ENCODE measurements at regions not wholly inside any gene's neighbourhood (a gene's known extent, or its start where the extent isn't known, plus 50 kb on each side); places are given as distances from the start of the nearest gene placed in this dataset.

DNA sequence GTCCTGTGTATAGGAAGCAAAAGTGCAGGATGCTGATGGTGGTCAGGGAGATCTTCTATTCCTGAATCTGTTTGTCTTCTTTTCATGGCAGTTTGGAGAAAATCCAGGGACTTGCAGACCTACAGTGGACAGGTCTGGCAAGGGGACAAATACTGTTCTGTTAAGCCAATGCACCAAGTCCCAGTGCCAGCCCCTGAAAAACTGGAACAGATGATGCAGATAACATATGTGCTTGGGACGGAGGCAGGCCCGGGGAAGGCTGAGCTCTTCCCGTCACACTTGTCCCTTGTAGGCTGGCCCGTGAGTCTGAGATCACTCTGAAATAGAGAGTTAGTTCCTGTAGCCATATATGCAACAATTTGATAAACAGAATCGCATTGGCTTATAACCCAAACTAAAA is 265.7 kb downstream of the MTRR start:
- no peak overlapping the region for H3K4me3 Mint-ChIP-seq
- peaks cover 4% of the 10 kb centered on the region for H3K4me1 Mint-ChIP-seq
- DNase-seq (no peak), ATAC-seq (no peak)
- H3K27ac Mint-ChIP-seq, result no peak overlapping the region
- no peaks in the 10 kb centered on the region for H3K36me3 Mint-ChIP-seq (ENCODE audit: low read depth)
- no peaks in the 10 kb centered on the region for H3K27me3 Mint-ChIP-seq
- H3K9me3 ChIP-seq (ENCODE audit: control insufficient read depth, low read length, poor library complexity, severe bottlenecking), result no peaks in the 10 kb centered on the region

DNA sequence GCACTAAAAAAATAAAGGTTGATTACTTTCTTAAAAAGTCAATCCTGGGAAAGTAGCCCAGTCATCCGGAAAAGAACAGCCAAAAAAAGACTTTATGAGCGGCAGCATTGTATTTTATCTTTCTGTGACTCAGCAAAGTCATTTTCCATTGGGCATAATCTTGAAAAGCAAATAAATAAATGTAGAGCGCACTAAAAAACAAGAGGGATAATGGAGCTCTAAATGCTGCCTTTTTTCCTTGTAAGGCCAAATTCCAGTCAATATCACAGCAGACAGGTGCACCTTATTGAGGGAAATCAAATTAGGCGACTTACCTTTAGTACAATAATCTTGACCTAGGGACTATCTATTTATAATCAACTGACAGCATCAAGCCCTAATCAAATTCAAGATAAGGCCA is 266.8 kb downstream of the MTRR start:
- peaks cover 4% of the 10 kb centered on the region for H3K4me1 Mint-ChIP-seq
- no peak overlapping the region for H3K4me3 Mint-ChIP-seq

DNA sequence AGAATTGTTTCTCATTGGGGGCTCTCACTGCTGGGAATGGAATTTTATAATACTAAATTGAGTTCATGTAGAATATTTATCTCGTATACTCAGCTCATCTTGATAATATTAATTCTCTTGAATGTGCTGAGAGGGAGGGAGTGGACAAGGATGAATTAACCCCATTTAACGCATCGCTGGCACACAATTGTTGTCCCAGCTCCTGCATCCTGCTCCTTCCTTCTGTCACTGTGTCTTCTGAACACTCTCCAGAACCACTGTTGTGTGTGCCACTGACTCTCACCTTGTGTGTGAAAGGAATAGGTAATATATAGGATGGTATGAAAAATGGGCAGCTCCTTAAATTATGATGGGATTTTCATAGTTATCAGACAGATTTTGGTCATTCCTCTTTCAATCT is 267.3 kb downstream of the MTRR start:
- Mint-ChIP-seq H3K27ac (no peak overlapping the region), H3K4me3 (no peak overlapping the region), H3K4me1 (peaks cover 4% of the 10 kb centered on the region), H3K27me3 (no peaks in the 10 kb centered on the region), H3K36me3 (ENCODE audit: low read depth) (no peaks in the 10 kb centered on the region)
- no peaks in the 10 kb centered on the region for H3K9me3 ChIP-seq (ENCODE audit: control insufficient read depth, low read length, poor library complexity, severe bottlenecking)
- DNase-seq (no peak), ATAC-seq (no peak)

More for the DNA sequence above, 266.8 kb downstream of the MTRR start:
- Mint-ChIP-seq H3K27ac (no peak overlapping the region), H3K27me3 (no peaks in the 10 kb centered on the region), H3K36me3 (ENCODE audit: low read depth) (no peaks in the 10 kb centered on the region)
- no peaks in the 10 kb centered on the region for H3K9me3 ChIP-seq (ENCODE audit: control insufficient read depth, low read length, poor library complexity, severe bottlenecking)
- ATAC-seq (no peak), DNase-seq (no peak)

DNA sequence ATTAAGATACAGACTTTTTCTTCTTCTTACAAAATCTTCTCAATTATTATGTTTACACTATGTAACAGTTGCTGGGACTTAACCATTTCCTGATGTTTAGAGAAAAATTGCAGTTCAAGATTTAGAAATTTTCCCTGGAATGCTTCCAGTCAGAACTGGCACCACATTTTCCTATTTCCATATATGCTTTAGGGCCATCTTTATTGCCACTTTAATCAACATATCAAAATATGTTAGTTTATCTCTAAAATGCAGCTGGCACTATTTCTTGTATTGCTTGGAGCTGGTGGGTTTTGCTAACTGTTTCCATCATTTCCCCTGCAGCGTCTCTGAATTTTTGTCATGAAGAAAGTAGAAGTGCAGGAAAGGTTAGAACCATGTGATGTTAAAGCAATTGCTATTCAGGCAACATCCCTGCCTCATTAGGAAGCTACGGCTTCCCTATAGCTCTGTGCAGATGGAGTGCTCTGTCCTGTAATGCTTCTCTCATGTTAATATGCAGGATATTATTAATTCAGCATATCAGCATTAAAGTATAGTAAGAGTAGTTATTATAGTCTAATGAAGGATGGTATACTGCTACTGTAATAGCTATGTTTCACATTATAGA is 269.1 kb downstream of the MTRR start:
- Mint-ChIP-seq H3K27ac (no peak overlapping the region), H3K4me1 (peaks cover 4% of the 10 kb centered on the region), H3K27me3 (no peaks in the 10 kb centered on the region), H3K36me3 (ENCODE audit: low read depth) (no peaks in the 10 kb centered on the region), H3K4me3 (no peak overlapping the region)
- H3K9me3 ChIP-seq (ENCODE audit: control insufficient read depth, low read length, poor library complexity, severe bottlenecking), result no peaks in the 10 kb centered on the region
- ATAC-seq (no peak), DNase-seq (no peak)

DNA sequence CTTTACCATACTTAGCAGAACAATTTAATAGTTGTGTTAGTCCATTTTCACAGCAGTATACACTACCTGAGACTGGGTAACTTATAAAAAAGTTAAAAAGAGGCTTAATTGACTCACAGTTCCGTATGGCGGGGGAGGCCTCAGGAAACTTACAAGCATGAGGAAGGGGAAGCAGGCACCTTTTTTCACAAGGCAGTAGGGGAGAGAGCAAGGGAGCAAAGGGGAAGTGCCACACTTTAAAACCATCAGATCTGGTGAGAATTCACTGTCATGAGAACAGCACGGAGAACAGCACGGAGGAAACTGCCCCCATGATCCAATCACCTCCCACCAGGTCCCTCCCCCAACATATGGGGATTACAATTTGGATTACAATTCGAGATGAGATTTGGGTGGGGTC is 269.9 kb downstream of the MTRR start:
- no peak overlapping the region for H3K27ac Mint-ChIP-seq

DNA sequence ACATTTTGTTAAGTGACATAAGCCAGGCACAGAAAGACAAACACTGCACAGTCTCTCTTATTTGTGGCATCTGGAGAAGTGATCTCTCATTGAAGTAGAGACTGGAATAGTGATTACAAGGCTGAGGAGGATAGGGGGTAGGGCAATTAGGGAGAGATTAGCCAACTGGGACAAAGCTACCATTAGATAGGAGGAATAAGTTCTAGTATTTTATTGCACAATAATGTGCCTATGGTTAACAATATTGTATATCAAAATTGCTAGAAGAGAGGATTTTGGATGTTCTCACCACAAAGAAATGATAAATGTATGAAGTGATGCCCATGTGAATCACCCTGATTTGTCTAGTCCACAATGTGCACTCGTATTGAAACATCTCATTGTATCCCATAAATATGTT is 281.8 kb downstream of the MTRR start:
- H3K27me3 Mint-ChIP-seq, result no peaks in the 10 kb centered on the region
- no peak for DNase-seq
- H3K9me3 ChIP-seq (ENCODE audit: control insufficient read depth, low read length, poor library complexity, severe bottlenecking), result no peaks in the 10 kb centered on the region
- H3K27ac Mint-ChIP-seq, result no peak overlapping the region
- H3K4me3 Mint-ChIP-seq, result no peak overlapping the region
- no peak for ATAC-seq
- no peaks in the 10 kb centered on the region for H3K4me1 Mint-ChIP-seq
- H3K36me3 Mint-ChIP-seq (ENCODE audit: low read depth), result no peaks in the 10 kb centered on the region

More for the DNA sequence above, 269.9 kb downstream of the MTRR start:
- no peak for ATAC-seq
- H3K36me3 Mint-ChIP-seq (ENCODE audit: low read depth), result no peaks in the 10 kb centered on the region
- peaks cover 4% of the 10 kb centered on the region for H3K4me1 Mint-ChIP-seq
- H3K27me3 Mint-ChIP-seq, result no peaks in the 10 kb centered on the region
- H3K9me3 ChIP-seq (ENCODE audit: control insufficient read depth, low read length, poor library complexity, severe bottlenecking), result no peaks in the 10 kb centered on the region
- no peak for DNase-seq
- H3K4me3 Mint-ChIP-seq, result no peak overlapping the region

DNA sequence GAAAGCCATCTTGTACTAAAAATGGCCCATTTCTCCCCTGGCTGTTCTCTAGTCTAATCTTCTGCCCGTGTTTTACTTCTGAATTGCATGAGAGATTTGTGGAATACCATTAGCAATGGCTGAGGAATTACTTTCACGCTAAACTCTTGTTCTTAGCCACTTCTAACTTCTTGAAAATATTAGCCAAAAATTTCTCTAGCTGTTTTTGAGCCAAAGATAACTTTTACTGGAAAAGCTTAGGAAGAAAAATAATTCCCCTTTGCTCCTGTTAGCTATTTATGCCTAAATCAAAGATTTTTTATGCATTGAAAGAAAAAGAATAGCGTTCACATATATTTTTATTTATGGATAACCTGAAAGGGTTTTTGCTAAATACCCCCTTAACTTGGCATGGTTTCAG is 287.8 kb downstream of the MTRR start:
- Mint-ChIP-seq H3K4me3 (no peak overlapping the region), H3K27me3 (no peaks in the 10 kb centered on the region), H3K4me1 (no peaks in the 10 kb centered on the region), H3K27ac (no peak overlapping the region), H3K36me3 (ENCODE audit: low read depth) (no peaks in the 10 kb centered on the region)
- ATAC-seq (no peak), DNase-seq (no peak)
- H3K9me3 ChIP-seq (ENCODE audit: control insufficient read depth, low read length, poor library complexity, severe bottlenecking), result no peaks in the 10 kb centered on the region

DNA sequence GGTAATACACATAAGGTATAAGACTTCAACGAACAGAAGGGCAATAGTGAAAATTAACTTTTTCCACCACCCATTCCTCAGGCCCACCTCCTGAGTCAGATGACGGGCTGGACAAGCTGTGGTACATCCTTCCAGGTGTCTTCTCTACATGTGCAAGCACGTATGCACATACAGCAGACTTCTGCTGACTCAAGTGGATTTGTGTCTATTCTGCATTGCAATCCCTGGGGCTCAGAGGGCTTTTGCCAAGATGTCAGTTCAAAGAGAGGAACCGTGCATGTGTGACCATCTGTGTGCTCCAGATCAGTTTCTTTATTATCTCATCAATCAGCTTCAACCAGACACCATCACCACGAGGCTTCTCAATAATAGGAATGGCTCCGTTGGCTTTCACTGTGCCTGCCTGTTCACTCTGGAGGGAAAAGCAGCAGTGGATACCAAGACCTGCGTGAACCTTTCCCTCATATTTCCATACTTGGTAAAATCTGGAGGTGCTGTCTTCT is 288.4 kb downstream of the MTRR start:
- no peak for ATAC-seq
- Mint-ChIP-seq H3K36me3 (ENCODE audit: low read depth) (no peaks in the 10 kb centered on the region), H3K4me1 (no peaks in the 10 kb centered on the region), H3K27ac (no peak overlapping the region), H3K27me3 (no peaks in the 10 kb centered on the region), H3K4me3 (no peak overlapping the region)
- DNase-seq, result no peak
- no peaks in the 10 kb centered on the region for H3K9me3 ChIP-seq (ENCODE audit: control insufficient read depth, low read length, poor library complexity, severe bottlenecking)

DNA sequence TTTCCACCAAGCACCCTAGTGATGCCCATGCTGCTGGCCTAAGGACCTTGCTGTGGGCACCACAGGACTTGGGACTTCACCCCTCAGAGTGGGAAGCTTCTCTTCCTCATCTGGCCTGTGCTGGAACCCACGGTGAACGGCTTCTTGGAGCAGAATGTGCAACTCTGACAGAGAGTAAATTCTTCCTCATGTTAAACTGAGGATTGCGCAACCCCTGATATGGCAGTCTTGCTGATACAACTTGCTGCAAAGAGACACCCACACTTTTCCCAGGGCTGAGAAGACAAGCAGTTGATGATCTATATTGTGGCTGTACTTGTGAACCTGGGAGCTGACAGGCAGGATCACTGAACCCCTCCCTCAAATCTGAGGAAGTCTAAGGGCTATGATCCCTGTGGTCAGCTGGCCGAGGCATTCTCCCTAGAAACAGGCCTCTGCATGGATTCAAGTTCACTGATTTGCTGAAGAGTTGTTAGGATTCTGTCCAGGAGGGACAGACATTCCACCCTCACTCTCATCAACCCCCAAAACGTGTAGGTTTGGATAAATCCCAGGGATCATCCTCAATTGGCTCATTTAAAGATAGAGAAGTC is 307.2 kb downstream of the MTRR start:
- DNase-seq, result no peak
- H3K36me3 Mint-ChIP-seq (ENCODE audit: low read depth), result no peaks in the 10 kb centered on the region
- no peaks in the 10 kb centered on the region for H3K27me3 Mint-ChIP-seq
- no peak for ATAC-seq
- no peaks in the 10 kb centered on the region for H3K9me3 ChIP-seq (ENCODE audit: control insufficient read depth, low read length, poor library complexity, severe bottlenecking)
- no peaks in the 10 kb centered on the region for H3K4me1 Mint-ChIP-seq
- H3K27ac Mint-ChIP-seq, result no peak overlapping the region
- H3K4me3 Mint-ChIP-seq, result no peak overlapping the region

DNA sequence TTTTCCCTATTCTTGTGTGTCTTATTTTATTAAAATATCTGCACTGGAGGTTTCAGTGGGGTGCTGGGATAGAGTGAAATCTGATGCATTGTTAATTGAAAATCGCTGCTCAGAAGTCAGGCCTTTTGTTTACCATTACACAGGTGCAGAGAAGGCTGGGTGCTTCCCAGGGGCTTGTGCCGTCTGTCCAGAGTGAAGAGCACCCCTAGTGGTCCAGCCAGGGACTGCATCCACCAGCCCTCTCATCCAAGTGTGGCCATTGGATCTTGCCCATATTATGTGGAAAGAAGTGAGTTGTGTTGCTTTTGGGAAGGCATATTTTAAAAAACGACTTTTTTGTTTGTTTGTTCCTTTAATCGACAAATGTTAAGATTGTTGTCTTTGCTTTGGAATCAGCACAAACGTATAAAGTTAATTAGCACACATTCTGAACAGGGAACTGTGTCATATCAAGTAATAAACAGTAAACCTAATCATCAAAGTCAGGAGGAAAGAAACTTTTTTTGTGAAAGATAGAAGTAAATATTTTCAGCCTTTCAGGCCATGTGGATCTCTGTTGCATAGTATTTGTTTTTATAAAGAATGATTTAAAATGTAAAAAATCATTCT is 315.6 kb downstream of the MTRR start:
- no peaks in the 10 kb centered on the region for H3K9me3 ChIP-seq (ENCODE audit: control insufficient read depth, low read length, poor library complexity, severe bottlenecking)
- ATAC-seq (peak; percentile 48), DNase-seq (peak in 1 of 3 donors; percentile 16)
- H3K4me1 Mint-ChIP-seq, result no peaks in the 10 kb centered on the region
- H3K36me3 Mint-ChIP-seq (ENCODE audit: low read depth), result no peaks in the 10 kb centered on the region
- no peak overlapping the region for H3K4me3 Mint-ChIP-seq
- H3K27ac Mint-ChIP-seq, result no peak overlapping the region
- no peaks in the 10 kb centered on the region for H3K27me3 Mint-ChIP-seq

DNA sequence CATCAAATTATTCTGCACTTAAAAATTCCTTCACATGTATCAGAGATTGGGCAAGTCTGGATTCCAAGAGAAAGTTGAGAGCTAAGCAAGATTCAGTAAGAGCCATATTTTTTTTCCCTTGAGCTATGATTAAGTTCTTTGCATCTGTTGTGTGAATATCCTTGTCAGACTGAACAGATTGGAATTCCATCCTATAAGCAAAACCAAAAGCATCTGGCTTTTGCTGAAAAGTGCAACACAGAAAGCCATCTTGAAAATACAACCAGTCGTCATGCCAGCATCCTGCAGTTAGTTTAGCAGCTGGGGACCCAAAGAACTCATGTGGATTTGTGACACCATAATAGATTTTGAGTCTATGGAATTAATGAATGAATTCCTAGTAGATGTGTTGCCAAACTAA is 316.9 kb downstream of the MTRR start:
- no peak for DNase-seq
- H3K4me1 Mint-ChIP-seq, result no peaks in the 10 kb centered on the region
- no peaks in the 10 kb centered on the region for H3K9me3 ChIP-seq (ENCODE audit: control insufficient read depth, low read length, poor library complexity, severe bottlenecking)
- H3K4me3 Mint-ChIP-seq, result no peak overlapping the region
- no peak for ATAC-seq
- no peaks in the 10 kb centered on the region for H3K36me3 Mint-ChIP-seq (ENCODE audit: low read depth)
- no peak overlapping the region for H3K27ac Mint-ChIP-seq
- H3K27me3 Mint-ChIP-seq, result no peaks in the 10 kb centered on the region

DNA sequence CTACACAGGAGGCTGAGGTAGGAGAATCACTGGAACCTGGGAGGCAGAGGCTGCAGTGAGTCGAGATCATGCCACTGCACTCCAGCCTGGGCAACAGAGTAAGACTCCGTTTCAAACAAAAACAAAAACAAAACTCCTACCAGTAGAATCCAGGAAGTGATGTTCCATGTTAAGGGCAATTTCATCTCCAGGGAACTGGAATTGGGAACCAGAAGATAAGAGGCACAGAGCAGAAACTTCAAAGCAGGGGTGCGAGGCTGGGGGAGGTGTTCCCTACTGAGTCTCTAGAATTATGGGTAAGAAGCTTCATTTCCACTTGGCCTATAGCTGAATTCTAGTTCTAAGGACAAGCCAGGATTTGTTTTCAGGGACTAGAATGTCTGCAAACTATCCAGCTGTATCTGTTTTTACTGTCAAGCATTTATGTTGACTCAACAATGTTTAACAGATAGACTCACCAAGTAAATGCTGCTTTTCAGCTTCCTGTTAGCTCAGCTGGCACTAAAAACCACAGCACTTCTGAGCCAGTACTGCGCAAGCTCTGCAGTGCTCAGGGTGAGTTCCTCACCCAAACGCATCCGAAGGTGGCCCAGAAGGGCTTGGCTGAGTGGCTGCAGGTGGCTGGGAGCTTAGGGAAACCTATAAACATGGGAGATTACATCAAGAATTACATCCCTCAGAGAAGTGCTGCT is 320.1 kb downstream of the MTRR start:
- no peaks in the 10 kb centered on the region for H3K36me3 Mint-ChIP-seq (ENCODE audit: low read depth)
- no peaks in the 10 kb centered on the region for H3K9me3 ChIP-seq (ENCODE audit: control insufficient read depth, low read length, poor library complexity, severe bottlenecking)
- H3K27ac Mint-ChIP-seq, result no peak overlapping the region
- ATAC-seq, result no peak
- no peak overlapping the region for H3K4me3 Mint-ChIP-seq
- H3K4me1 Mint-ChIP-seq, result no peaks in the 10 kb centered on the region
- no peak for DNase-seq
- H3K27me3 Mint-ChIP-seq, result no peaks in the 10 kb centered on the region

DNA sequence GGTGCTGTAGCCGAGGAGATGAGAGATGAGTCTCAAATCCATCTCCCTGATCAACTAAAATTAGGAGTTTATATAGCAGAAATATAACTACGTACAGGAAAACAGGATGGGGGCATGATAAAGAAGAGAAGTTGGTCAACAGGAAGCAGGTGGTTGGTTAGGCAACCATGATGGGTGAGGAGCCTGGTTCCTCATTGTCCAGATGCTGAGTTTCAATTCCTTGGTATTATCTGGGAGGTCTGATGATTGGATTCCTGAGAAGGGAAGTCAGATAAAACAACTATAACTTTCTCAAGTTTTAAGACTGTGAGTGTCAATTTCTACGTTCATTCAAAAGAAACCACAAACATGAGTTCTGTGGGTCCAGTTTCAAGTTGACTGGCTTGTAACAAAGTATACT is 323.9 kb downstream of the MTRR start:
- no peak for ATAC-seq
- Mint-ChIP-seq H3K27ac (no peak overlapping the region), H3K27me3 (no peaks in the 10 kb centered on the region), H3K36me3 (ENCODE audit: low read depth) (no peaks in the 10 kb centered on the region), H3K4me3 (no peak overlapping the region), H3K4me1 (no peaks in the 10 kb centered on the region)
- H3K9me3 ChIP-seq (ENCODE audit: control insufficient read depth, low read length, poor library complexity, severe bottlenecking), result no peaks in the 10 kb centered on the region
- no peak for DNase-seq
